NCI-H2196 treated with DMSO at 0.1 percent for 48 hours (cell line): ENCODE measurements at regions not wholly inside any gene's neighbourhood (a gene's known extent, or its start where the extent isn't known, plus 50 kb on each side); places are given as distances from the start of the nearest gene placed in this dataset.

Experiments used
- DNase-seq: peaks from one replicate; lab custom pipeline; 2025; ENCODE audit not compliant: unreplicated experiment; lab: John Stamatoyannopoulos, UW

GRCh38 chr2:18749912-18750526, 160.7 kb upstream of the NT5C1B start:
- peak; percentile 53 for DNase-seq

- DNase-seq = no peak
These were observed 156.3 kb upstream of the NT5C1B start for GRCh38 chr2:18745431-18746272.

- DNase-seq = no peak
These were observed 152.7 kb upstream of the NT5C1B start for GRCh38 chr2:18741895-18742732.

GRCh38 chr2:18741191-18741590, 151.8 kb upstream of the NT5C1B start:
- DNase-seq = no peak

- DNase-seq = no peak
These were observed 151.1 kb upstream of the NT5C1B start for GRCh38 chr2:18740474-18740881.

- no peak for DNase-seq
These were observed 142.3 kb upstream of the NT5C1B start for GRCh38 chr2:18731666-18732065.

GRCh38 chr2:18724371-18725145, 135.2 kb upstream of the NT5C1B start:
- DNase-seq = no peak

- DNase-seq = no peak
These were observed 133.8 kb upstream of the NT5C1B start for GRCh38 chr2:18723219-18723618.

- no peak for DNase-seq
These were observed 132.7 kb upstream of the NT5C1B start for GRCh38 chr2:18722101-18722500.

- no peak for DNase-seq
These were observed 131.9 kb upstream of the NT5C1B start for GRCh38 chr2:18721038-18721922.

- no peak for DNase-seq
These were observed 130.8 kb upstream of the NT5C1B start for GRCh38 chr2:18719978-18720775.

GRCh38 chr2:18708203-18708715, 118.9 kb upstream of the NT5C1B start:
- no peak for DNase-seq

- no peak for DNase-seq
These were observed 116.6 kb upstream of the NT5C1B start for GRCh38 chr2:18706001-18706400.

- no peak for DNase-seq
These were observed 114.9 kb upstream of the NT5C1B start for GRCh38 chr2:18704276-18704675.

- no peak for DNase-seq
These were observed 114.2 kb upstream of the NT5C1B start for GRCh38 chr2:18703555-18703954.

- DNase-seq = no peak
These were observed 112.6 kb upstream of the NT5C1B start for GRCh38 chr2:18701981-18702380.

- DNase-seq = no peak
These were observed 112.2 kb upstream of the NT5C1B start for GRCh38 chr2:18701546-18701945.

GRCh38 chr2:18690342-18690741, 101.0 kb upstream of the NT5C1B start:
- no peak for DNase-seq
